A549 (cell line): ENCODE measurements at regions not wholly inside any gene's neighbourhood (a gene's known extent, or its start where the extent isn't known, plus 50 kb on each side); places are given as distances from the start of the nearest gene placed in this dataset.

Experiments used
- HEYL ChIP-seq: fragments of 250-450 bp; sonication (Bioruptor Pico); IDR thresholded peaks from 2 replicates; pipeline ENCODE4 v1.8.0; 2021; ENCODE audit warnings: mild to moderate bottlenecking, moderate library complexity
- RAD21 ChIP-seq, 2 experiments: fragments of >200 bp in 1 of 2; sonication (Bioruptor Twin) in 1 of 2; formaldehyde crosslinking in 1 of 2; IDR thresholded peaks in 1 of 2; conservative IDR thresholded peaks in 1 of 2; 2 replicates in 1 of 2; 3 replicates in 1 of 2; pipeline ENCODE4 v1.6.1; 2012 to 2018; ENCODE audit warnings: inconsistent platforms in 1 of 2
- RARB ChIP-seq: fragments of 250-450 bp; sonication (Bioruptor Pico); IDR thresholded peaks from 2 replicates; pipeline ENCODE4 v1.8.0; 2021; ENCODE audit warnings: mild to moderate bottlenecking, moderate library complexity
- TF ChIP-seq, protein P1 (sequence below): fragments of >200 bp; sonication (Bioruptor Twin); formaldehyde crosslinking; IDR thresholded peaks from 3 replicates; pipeline ENCODE4 v1.5.1; 2016
- TF ChIP-seq, protein P2 (sequence below): IDR thresholded peaks from 2 replicates; pipeline ENCODE4 v1.6.1; 2012

DNA sequence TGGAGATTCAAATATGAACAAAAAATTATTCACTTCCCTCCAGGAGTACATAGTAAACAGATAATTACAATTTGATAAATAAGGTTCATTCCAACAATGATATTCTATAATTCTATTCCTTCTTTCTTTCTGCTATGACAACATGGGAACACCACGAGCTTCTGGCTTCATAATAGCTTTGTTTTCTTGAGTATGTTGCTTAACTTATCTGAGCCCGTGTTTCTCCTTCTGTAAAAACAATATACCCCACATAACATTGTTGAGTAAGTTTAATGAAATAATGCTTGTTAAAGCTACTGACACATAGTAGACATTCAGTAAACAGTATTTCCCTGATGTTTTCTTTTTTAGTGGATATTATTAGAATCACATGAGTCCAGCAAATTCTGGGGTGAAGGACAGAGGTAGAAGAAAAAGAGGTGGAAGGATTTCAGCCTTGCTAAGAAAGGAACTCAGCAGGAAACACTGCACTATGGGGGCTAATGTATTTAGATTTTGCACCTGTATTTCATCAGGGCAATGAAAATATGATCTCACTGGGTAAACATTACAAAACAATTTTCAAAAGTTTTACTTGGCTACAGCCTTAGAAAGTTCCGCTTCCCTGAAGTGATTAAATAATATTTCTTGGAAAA lies 430.8 kb upstream of the C1orf87 start:
- TF ChIP-seq RAD21 (conservative IDR thresholded peaks at IDR 0.05 in 1 of 2, IDR thresholded peaks at IDR 0.05 in 1 of 2) = no peak
- no peak for TF ChIP-seq RARB (CRISPR knock-in tag)
- TF ChIP-seq, protein P1, sequence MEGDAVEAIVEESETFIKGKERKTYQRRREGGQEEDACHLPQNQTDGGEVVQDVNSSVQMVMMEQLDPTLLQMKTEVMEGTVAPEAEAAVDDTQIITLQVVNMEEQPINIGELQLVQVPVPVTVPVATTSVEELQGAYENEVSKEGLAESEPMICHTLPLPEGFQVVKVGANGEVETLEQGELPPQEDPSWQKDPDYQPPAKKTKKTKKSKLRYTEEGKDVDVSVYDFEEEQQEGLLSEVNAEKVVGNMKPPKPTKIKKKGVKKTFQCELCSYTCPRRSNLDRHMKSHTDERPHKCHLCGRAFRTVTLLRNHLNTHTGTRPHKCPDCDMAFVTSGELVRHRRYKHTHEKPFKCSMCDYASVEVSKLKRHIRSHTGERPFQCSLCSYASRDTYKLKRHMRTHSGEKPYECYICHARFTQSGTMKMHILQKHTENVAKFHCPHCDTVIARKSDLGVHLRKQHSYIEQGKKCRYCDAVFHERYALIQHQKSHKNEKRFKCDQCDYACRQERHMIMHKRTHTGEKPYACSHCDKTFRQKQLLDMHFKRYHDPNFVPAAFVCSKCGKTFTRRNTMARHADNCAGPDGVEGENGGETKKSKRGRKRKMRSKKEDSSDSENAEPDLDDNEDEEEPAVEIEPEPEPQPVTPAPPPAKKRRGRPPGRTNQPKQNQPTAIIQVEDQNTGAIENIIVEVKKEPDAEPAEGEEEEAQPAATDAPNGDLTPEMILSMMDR = no peak
- TF ChIP-seq, protein P2, sequence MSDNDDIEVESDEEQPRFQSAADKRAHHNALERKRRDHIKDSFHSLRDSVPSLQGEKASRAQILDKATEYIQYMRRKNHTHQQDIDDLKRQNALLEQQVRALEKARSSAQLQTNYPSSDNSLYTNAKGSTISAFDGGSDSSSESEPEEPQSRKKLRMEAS = no peak
- no peak for TF ChIP-seq HEYL
